Thyroid gland (tissue), 4 donors: ENCODE measurements at regions not wholly inside any gene's neighbourhood (a gene's known extent, or its start where the extent isn't known, plus 50 kb on each side); places are given as distances from the start of the nearest gene placed in this dataset.

Source experiments
- DNase-seq, 2 donors: peaks; one replicate each; pipeline ENCODE4 v3.0.0-alpha.2; 2019
- H3K27ac ChIP-seq, 3 donors: fragments of 200-600 bp; sonication (generic); 1 replicate in 2 of 3; 2 replicates in 1 of 3; pipeline ENCODE4 v1.5.1; 2016 to 2019; ENCODE audit warnings: mild to moderate bottlenecking in 1 of 3, moderate library complexity in 1 of 3
- H3K27me3 ChIP-seq: fragments of 200-600 bp; sonication (generic); one replicate; pipeline ENCODE4 v1.5.1; 2019
- H3K36me3 ChIP-seq, 2 donors: fragments of 200-600 bp; sonication (generic); one replicate each; pipeline ENCODE4 v1.5.1; 2016 to 2019
- H3K4me1 ChIP-seq, 2 donors: fragments of 200-600 bp; sonication (generic); one replicate each; pipeline ENCODE4 v1.5.1; 2017 to 2019
- H3K4me3 ChIP-seq, 3 donors: fragments of 200-600 bp; sonication (generic); replicated peaks in 1 of 3; 1 replicate in 2 of 3; 2 replicates in 1 of 3; pipeline ENCODE4 v1.5.1; 2016; ENCODE audit warnings: mild to moderate bottlenecking in 1 of 3
- H3K9me3 ChIP-seq: fragments of 200-600 bp; sonication (generic); one replicate; pipeline ENCODE4 v1.5.1; 2017
- CTCF ChIP-seq, 6 experiments: fragments of 200-600 bp in 3 of 6; fragments of 450-650 bp in 3 of 6; sonication (generic) in 3 of 6; IDR thresholded peaks; one replicate each; pipeline ENCODE4 v1.5.1; 2016 to 2019; ENCODE audit warnings: antibody characterized with exemption in 6 of 6, mild to moderate bottlenecking in 2 of 6, inconsistent platforms in 1 of 6, moderate library complexity in 1 of 6
- POLR2A ChIP-seq, 2 donors: fragments of 450-650 bp; IDR thresholded peaks; one replicate each; pipeline ENCODE4 v1.6.1; 2017; ENCODE audit warnings: antibody characterized with exemption in 2 of 2, mild to moderate bottlenecking in 2 of 2, moderate library complexity in 1 of 2
- WGBS, 2 donors: methylation state at CpG; one replicate each; pipeline ENCODE4 v1.1.5; 2017; 5-methylcytosine and 5-hydroxymethylcytosine counted together
- intact Hi-C: fragments of 100-400 bp; cut with DNase I; formaldehyde crosslinking; loops from one replicate; pipeline ENCODE4 v1.15.1; 2023

- no peak overlapping the region for H3K4me3 ChIP-seq
- TF ChIP-seq CTCF (IDR thresholded peaks at IDR 0.05) = no peak
- TF ChIP-seq POLR2A (IDR thresholded peaks at IDR 0.05) = no peak
- no peaks in the 10 kb centered on the region for H3K4me1 ChIP-seq
- H3K9me3 ChIP-seq = no peaks in the 10 kb centered on the region
- H3K36me3 ChIP-seq = no peaks in the 10 kb centered on the region
- 84 to 86% methylated on average over 2 of the region's 2 CpGs for WGBS, 2 donors
- H3K27ac ChIP-seq = no peak overlapping the region
- H3K27me3 ChIP-seq = no peaks in the 10 kb centered on the region
- intact Hi-C loops = no loop called here
- DNase-seq = no peak
Observed at GRCh38 chr2:123093199-123093598, 931.9 kb upstream of the CNTNAP5 start.

- Histone ChIP-seq H3K27me3 (no peaks in the 10 kb centered on the region), H3K4me1 (no peaks in the 10 kb centered on the region), H3K4me3 (no peak overlapping the region), H3K36me3 (no peaks in the 10 kb centered on the region), H3K9me3 (no peaks in the 10 kb centered on the region), H3K27ac (no peak overlapping the region)
- no peak for DNase-seq
- 84 to 87% methylated on average over 13 of the region's 13 CpGs for WGBS, 2 donors
- intact Hi-C loops = no loop called here
- TF ChIP-seq CTCF (IDR thresholded peaks at IDR 0.05) (no peak), POLR2A (IDR thresholded peaks at IDR 0.05) (no peak)
Observed at GRCh38 chr2:123095219-123095835, 929.8 kb upstream of the CNTNAP5 start.

GRCh38 chr2:123098619-123099018 is 926.5 kb upstream of the CNTNAP5 start:
- Histone ChIP-seq H3K27ac (no peak overlapping the region), H3K9me3 (no peaks in the 10 kb centered on the region), H3K36me3 (no peaks in the 10 kb centered on the region), H3K27me3 (no peaks in the 10 kb centered on the region), H3K4me1 (no peaks in the 10 kb centered on the region), H3K4me3 (no peak overlapping the region)
- intact Hi-C loops = no loop called here
- TF ChIP-seq CTCF (IDR thresholded peaks at IDR 0.05) = no peak
- no peak for DNase-seq

- H3K27me3 ChIP-seq = no peaks in the 10 kb centered on the region
- TF ChIP-seq POLR2A (IDR thresholded peaks at IDR 0.05) (no peak), CTCF (IDR thresholded peaks at IDR 0.05) (no peak)
- H3K4me1 ChIP-seq = no peaks in the 10 kb centered on the region
- no peaks in the 10 kb centered on the region for H3K9me3 ChIP-seq
- intact Hi-C loops = no loop called here
- DNase-seq = no peak
- H3K4me3 ChIP-seq = no peak overlapping the region
- no peak overlapping the region for H3K27ac ChIP-seq
- WGBS, 2 donors = 55 to 69% methylated on average over 2 of the region's 2 CpGs
- no peaks in the 10 kb centered on the region for H3K36me3 ChIP-seq
Observed at GRCh38 chr2:123101434-123101833, 923.7 kb upstream of the CNTNAP5 start.

- WGBS, 2 donors = 61 to 71% methylated on average over 2 of the region's 2 CpGs
- intact Hi-C loops = no loop called here
Observed at GRCh38 chr2:123103902-123104301, 921.2 kb upstream of the CNTNAP5 start.

More at GRCh38 chr2:123103902-123104301, 921.2 kb upstream of the CNTNAP5 start:
- TF ChIP-seq POLR2A (IDR thresholded peaks at IDR 0.05) (no peak), CTCF (IDR thresholded peaks at IDR 0.05) (no peak)
- H3K9me3 ChIP-seq = no peaks in the 10 kb centered on the region
- H3K4me3 ChIP-seq = no peak overlapping the region
- no peaks in the 10 kb centered on the region for H3K4me1 ChIP-seq
- DNase-seq = no peak
- H3K27ac ChIP-seq = no peak overlapping the region
- H3K36me3 ChIP-seq = no peaks in the 10 kb centered on the region
- H3K27me3 ChIP-seq = no peaks in the 10 kb centered on the region
